ENCODE measurements at regions not wholly inside any gene's neighbourhood (a gene's known extent, or its start where the extent isn't known, plus 50 kb on each side); places are given as distances from the start of the nearest gene placed in this dataset.

- TF ChIP-seq, protein P1, sequence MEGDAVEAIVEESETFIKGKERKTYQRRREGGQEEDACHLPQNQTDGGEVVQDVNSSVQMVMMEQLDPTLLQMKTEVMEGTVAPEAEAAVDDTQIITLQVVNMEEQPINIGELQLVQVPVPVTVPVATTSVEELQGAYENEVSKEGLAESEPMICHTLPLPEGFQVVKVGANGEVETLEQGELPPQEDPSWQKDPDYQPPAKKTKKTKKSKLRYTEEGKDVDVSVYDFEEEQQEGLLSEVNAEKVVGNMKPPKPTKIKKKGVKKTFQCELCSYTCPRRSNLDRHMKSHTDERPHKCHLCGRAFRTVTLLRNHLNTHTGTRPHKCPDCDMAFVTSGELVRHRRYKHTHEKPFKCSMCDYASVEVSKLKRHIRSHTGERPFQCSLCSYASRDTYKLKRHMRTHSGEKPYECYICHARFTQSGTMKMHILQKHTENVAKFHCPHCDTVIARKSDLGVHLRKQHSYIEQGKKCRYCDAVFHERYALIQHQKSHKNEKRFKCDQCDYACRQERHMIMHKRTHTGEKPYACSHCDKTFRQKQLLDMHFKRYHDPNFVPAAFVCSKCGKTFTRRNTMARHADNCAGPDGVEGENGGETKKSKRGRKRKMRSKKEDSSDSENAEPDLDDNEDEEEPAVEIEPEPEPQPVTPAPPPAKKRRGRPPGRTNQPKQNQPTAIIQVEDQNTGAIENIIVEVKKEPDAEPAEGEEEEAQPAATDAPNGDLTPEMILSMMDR (conservative IDR thresholded peaks at IDR 0.05; ENCODE audit: low read length): no peak
- no peak for TF ChIP-seq EZH2phosphoT487 (IDR thresholded peaks at IDR 0.05; ENCODE audit: borderline replicate concordance, low read depth, low read length)
These were observed 565.4 kb downstream of the ETS1 start for GRCh38 chr11:128022007-128022368.
